ENCODE measurements at regions not wholly inside any gene's neighbourhood (a gene's known extent, or its start where the extent isn't known, plus 50 kb on each side); places are given as distances from the start of the nearest gene placed in this dataset.

DNA sequence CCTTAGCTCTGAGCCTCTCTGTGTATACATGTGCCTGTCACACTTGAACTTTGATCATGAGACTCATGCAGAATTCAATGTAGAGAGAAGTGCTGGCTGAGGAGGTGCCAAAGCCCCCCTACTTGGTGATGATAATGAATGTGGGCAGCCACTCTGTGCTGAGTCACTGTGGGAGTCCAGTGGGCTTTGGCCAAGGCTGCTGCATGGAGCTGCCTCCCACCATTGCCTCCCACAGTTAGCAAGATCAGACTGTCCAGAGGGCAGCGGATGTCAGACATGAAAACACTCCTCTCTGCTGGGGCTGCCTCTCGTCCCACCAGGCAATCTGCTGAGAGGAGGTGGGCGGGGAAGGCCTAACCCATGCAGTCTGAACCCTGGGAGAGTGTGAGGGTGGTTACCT is 180.3 kb downstream of the SH2D4B start:
- TF ChIP-seq, protein P1, sequence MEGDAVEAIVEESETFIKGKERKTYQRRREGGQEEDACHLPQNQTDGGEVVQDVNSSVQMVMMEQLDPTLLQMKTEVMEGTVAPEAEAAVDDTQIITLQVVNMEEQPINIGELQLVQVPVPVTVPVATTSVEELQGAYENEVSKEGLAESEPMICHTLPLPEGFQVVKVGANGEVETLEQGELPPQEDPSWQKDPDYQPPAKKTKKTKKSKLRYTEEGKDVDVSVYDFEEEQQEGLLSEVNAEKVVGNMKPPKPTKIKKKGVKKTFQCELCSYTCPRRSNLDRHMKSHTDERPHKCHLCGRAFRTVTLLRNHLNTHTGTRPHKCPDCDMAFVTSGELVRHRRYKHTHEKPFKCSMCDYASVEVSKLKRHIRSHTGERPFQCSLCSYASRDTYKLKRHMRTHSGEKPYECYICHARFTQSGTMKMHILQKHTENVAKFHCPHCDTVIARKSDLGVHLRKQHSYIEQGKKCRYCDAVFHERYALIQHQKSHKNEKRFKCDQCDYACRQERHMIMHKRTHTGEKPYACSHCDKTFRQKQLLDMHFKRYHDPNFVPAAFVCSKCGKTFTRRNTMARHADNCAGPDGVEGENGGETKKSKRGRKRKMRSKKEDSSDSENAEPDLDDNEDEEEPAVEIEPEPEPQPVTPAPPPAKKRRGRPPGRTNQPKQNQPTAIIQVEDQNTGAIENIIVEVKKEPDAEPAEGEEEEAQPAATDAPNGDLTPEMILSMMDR (IDR thresholded peaks at IDR 0.05) = no peak
- TF ChIP-seq POLR2AphosphoS5 (IDR thresholded peaks at IDR 0.05) (no peak), EP300 (IDR thresholded peaks at IDR 0.05) (no peak)
